Right lobe of liver (tissue), 4 donors: ENCODE measurements at regions not wholly inside any gene's neighbourhood (a gene's known extent, or its start where the extent isn't known, plus 50 kb on each side); places are given as distances from the start of the nearest gene placed in this dataset.

Experiments used
- POLR2A ChIP-seq: fragments of 450-650 bp; IDR thresholded peaks from one replicate; pipeline ENCODE4 v1.6.1; 2017; ENCODE audit warnings: antibody characterized with exemption, mild to moderate bottlenecking
- TF ChIP-seq, protein P1 (sequence below), 4 donors: fragments of 200-600 bp in 3 of 4; fragments of 450-650 bp in 1 of 4; IDR thresholded peaks; one replicate each; pipeline versions ENCODE4 v1.5.1 to v1.8.0; 2016 to 2022; ENCODE audit warnings: antibody characterized with exemption in 4 of 4, mild to moderate bottlenecking in 2 of 4
- donor health status: DM: no; HTN: no; CAD: no.
- donor health status: DM: no; HTN: no; CAD: no.
- donor health status: DM: no; HTN: yes; CAD: no.

DNA sequence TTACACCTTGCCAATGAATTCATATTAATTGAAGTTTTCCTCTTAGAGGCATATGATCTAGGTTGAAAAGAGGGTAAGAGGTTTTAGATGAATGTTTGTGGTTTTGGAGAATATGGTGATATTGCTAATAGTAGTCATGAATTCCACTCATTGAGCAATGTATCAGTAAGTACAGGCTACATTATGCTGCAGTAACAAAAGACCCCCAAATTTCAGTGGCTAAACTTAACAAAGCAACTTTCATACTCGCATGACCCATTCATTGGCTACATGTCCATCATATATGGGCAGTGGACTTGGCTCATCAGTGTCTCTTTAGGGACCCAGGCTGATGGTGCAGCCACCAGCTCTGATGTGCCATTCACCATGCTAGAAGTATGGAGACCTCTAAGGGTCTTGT is 196.6 kb upstream of the MYL2 start:
- TF ChIP-seq, protein P1, sequence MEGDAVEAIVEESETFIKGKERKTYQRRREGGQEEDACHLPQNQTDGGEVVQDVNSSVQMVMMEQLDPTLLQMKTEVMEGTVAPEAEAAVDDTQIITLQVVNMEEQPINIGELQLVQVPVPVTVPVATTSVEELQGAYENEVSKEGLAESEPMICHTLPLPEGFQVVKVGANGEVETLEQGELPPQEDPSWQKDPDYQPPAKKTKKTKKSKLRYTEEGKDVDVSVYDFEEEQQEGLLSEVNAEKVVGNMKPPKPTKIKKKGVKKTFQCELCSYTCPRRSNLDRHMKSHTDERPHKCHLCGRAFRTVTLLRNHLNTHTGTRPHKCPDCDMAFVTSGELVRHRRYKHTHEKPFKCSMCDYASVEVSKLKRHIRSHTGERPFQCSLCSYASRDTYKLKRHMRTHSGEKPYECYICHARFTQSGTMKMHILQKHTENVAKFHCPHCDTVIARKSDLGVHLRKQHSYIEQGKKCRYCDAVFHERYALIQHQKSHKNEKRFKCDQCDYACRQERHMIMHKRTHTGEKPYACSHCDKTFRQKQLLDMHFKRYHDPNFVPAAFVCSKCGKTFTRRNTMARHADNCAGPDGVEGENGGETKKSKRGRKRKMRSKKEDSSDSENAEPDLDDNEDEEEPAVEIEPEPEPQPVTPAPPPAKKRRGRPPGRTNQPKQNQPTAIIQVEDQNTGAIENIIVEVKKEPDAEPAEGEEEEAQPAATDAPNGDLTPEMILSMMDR (IDR thresholded peaks at IDR 0.05) = no peak
- no peak for TF ChIP-seq POLR2A
